ENCODE measurements at regions not wholly inside any gene's neighbourhood (a gene's known extent, or its start where the extent isn't known, plus 50 kb on each side); places are given as distances from the start of the nearest gene placed in this dataset.

DNA sequence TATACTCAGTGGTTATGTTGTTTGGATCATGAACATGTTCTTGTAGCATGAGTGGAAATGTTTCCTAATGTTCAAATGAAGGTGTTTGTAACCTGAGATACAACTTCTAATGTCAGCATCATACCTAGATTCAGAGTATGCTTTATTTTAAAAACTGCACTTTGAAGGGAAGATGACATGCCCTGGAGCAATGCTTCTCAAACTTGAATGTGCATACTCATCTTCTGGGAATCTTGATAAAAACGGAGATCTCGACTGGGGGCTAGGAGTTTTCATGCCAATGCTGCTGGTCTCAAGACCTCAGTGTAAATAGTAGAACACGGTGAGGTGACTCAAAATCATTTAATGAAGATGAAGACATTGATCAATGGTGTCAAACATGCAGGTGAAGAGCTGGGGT, 440.0 kb upstream of the NOX3 start:
- TF ChIP-seq POLR2A (IDR thresholded peaks at IDR 0.05; ENCODE audit: low read length) (no peak), GATA1 (IDR thresholded peaks at IDR 0.05; ENCODE audit: low read depth, low read length) (no peak)
